SIG-M5 treated with dmso at 0.1 percent for 504 hours (cell line): ENCODE measurements at regions not wholly inside any gene's neighbourhood (a gene's known extent, or its start where the extent isn't known, plus 50 kb on each side); places are given as distances from the start of the nearest gene placed in this dataset.
A peak's percentile ranks its signal among the peaks of the same experiment; 100 is the strongest.

Experiments used
- DNase-seq: peaks from one replicate; lab custom pipeline; 2025; ENCODE audit not compliant: unreplicated experiment; lab: John Stamatoyannopoulos, UW

DNA sequence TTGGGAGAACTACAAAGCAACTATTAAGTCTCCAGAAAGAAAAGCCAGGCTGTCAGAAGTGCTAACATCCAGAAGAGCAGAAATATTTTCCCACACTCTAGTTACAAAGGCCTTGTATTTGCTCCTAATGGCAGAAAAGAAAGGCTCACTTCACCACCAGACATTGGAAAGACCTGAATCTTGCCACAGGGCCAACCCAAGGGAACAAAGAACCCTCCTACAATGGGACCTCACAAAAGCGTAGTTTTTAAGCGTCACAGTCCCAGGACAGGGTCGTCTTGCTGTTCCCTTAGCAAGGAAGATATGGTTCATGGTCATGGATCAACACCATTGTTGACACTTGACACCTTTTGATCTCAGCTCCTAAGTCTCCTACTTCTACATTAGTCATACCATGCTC lies 119.1 kb downstream of the RPS29 start:
- DNase-seq, result no peak

DNA sequence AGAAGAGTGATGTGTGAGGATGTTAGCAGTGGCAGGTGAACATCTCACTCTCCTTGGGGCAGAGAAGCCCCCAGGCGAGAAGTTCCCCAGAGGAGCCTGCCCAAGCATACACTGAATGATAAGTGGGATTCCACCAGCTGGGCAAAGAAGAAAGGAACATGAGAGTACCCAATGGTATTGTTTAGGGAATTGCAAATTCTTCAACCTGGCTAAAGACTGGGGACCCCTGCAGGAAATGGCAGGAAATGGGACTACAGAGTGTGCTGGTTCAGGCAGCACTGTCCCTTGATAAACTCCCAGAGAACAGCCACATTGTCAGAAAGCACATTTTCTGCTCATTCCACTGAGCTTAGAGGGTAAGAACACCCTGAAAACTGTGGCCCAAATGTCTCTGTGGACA lies 121.3 kb downstream of the RPS29 start:
- no peak for DNase-seq

DNA sequence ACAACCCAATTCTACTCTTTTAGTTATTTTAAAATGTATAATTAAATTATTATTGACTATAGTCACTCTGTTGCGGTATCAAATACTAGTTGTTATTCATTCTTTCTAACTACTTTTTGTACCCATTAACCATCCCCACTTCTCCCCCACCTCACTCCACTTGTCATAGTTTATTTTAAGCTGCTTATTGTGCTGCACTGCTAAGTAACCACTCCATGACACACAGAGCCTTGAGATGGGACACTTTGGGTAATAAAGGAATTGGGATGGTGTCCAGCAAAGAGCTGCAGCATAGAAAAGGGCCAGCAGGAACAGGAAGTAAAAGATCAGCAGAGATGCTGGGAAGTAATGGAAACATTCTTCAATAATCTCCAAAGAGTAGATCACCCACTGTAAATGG lies 123.0 kb downstream of the RPS29 start:
- no peak for DNase-seq

DNA sequence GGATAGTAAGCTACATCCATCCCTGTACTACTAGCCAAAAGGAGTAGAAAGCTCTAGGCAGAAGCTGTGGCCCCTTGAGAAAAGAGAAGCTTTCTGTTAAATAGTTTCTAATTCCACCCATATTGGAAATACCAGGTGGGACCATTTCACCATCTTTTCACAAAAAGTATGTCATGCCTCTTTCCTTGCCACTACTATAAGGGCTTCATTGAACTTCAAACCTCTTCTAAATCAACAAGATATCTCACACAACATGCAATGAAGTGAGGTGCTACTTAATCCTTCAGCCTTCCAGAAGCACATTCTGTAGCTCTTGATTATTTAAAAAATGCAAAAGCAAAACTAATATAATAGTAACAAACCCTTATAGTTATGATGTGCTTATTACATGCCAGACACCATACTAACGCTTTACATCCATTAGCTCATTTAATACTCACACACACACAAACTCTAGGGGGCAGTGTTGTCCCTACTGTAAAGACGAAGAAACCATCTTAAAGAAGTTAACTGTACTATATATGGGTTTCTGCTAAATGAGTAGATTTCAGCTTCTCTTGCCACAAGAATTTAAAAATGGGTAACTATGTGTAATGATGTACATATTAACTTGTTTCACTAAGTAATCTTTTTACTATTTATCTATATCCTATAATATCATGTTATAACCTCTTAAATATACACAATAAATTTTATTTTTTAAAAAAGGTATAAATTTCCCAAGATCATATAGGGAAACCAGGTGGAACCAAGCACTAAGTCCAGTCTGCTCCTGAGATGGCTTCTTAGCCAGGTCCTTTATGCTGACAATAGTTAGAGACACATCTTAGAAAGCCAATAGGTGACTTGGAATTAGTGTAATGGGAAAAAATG lies 124.4 kb downstream of the RPS29 start:
- DNase-seq, result peak; percentile 74

DNA sequence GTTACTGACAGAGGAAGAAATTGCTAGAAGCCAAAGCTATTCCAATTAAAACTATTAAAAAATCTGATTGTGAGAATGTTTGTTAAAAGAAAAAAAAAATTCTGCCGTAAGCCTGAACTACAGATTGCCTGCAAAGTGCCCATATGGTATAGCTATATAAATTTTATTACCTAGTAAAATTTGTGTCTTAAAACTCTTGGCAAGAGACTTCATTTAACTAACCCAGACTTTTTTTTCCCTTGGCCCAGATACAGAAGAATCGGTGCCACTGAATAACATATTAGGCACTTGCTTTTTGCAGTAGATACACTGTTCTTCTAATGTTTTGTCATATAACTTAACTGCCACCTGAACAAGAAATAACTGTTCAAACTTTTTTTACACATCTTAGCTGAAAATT lies 125.5 kb downstream of the RPS29 start:
- DNase-seq, result no peak

DNA sequence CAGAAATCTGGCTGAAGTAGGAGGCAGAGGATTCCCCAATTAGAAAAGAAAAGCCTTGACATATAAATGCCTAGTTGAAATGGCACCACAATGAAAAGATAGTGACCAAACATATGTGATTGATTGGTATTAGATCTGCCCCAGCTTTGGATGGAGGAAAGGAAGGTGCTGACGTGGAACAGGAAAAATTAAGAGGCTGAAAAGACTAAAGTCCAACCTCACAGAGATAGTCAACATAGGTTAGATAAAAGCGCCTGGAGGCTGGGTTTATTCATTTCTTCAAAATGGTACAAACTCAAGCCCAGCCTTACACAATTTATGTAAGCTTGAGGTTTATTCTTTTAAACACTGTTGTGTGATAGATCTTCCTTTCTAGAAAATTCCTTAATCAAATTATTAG lies 129.6 kb downstream of the RPS29 start:
- no peak for DNase-seq

DNA sequence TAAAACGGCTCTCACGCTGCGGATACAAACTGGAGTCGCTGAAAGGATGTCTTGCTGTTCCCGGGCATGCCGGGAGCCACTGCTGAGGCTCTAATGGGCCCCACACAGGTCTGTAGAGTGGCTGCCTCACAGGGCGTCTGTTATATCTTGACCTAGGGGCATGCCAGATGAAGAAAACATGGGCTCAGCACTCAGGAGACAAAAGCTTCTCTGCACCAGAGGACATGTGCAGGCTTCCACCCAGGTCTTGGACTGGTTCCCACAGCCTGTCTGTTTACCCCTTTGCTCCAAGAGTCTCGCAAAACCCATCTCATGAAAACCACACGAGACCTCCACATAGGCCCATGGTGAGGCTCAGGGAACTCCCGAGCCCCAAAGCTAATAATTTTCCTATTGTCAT lies 134.2 kb downstream of the RPS29 start:
- no peak for DNase-seq

DNA sequence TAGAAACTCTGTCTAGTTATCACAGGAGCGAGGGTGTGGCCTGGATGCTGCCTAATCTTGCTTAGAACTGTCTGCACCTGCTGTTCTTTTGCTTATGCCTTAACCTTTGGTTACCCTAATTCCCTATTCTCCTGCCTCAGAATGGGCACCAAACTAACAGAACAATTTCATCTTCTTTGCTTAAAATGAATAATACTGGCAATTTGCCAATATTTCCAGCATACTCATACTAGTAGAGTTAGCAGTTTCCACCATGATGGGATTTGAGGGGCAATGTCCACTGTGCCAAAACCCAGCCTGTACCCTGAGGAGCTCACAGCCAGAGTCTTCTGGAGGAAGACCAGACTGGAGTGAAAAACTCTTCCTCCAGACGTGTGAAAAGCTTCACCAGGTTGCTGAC lies 136.4 kb downstream of the RPS29 start:
- DNase-seq, result no peak

DNA sequence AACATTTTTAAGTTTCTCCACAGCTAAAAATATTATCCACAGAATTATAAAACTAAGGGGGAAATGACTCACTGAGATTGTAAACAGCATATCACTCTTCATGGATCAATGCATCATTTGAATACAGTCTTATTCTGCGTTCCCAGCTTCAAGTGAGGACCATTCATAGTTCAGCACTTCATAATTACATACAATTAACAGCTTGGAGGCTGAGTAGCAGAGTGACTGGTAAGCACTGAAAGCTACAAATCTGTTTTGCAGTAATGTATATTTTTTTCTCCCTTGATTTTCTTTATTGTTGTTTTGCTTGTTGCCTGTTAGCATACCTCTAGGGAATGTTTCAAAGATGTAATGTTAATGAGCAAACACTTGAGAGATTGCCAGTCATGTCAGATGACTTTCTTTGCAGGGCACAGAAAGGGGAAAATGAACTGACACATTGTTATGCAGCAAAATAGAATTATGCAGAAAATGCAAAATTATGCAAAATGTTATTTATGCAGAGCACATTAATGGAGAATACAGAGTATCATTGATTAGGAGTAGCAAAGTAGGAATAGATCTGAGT lies 138.6 kb downstream of the RPS29 start:
- no peak for DNase-seq

DNA sequence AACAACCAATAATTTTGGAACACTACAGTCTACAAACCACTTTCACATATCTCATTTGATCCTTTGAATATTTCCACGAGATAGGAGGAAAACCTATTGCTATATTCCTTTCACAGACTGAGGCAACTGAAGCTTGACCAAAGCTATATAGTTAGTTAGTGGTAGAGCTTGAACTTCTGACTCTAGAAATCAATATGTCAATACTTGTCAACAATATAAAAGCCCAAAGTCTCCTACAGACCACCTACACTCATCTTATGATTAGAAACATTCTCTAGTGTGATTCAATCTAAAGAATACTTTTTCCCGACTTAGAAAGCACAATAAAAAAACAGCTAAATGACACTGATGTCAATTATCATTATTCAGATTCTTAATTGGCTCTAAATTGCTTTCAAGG lies 139.4 kb downstream of the RPS29 start:
- no peak for DNase-seq

DNA sequence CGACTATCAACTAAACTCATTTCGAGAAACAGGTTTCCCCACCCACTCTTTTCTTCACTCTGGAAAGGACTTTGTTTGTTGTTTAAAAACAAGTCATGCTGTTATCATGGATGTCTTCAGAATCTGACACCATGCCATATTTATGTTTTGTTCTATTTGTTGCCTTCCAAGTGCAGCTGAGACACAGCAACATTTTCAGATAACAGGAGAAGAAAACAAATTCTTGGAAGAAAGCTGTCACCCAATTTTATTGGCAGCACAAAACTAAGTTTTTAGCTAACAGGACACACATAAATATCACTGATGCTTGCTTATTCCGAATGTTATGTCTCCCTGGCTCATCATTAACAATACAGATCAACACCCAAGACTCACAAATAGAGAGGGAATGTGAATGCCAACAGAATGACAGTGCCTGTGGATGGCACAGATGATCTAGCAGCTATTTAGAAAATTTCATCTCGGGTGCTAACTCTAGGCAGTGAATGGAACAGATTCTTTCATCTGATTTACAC lies 147.9 kb downstream of the RPS29 start:
- no peak for DNase-seq

DNA sequence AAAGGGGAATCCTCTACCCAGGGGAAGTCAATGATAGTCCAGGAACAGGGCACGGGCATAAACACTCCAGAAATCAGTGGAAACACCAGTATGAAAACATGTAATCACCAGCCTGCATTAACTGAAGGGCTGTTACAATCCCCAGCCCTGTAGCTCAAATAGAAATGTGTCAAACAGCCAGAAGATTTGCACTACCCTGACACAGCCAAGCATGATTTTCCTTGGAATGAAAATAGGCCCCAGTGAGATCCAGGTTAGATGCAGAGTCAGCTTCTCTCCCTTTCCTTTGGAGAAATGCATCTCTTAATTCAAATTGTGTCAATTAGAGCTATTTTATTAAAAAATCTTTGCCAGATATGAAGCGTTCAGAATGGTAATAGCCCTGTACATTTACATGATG lies 158.1 kb downstream of the RPS29 start:
- no peak for DNase-seq

DNA sequence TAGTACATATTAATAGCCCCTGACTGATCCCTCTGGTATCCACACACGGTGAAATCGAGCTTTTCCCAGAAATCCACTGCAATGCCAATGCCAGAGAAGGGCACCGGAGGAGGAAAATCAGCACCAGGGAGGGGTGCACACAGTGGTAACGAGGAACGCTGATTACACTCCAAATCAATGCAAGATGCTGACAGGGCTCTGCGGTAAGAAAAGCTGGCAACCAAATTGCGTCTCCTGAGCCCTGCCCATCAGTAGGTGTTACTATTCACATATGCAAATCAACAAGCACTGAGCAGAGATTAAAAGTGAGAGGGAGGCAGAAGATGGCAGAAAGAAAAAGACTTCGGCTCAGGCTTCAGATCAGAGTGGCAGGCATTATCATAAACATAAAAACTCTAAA lies 159.1 kb downstream of the RPS29 start:
- no peak for DNase-seq

DNA sequence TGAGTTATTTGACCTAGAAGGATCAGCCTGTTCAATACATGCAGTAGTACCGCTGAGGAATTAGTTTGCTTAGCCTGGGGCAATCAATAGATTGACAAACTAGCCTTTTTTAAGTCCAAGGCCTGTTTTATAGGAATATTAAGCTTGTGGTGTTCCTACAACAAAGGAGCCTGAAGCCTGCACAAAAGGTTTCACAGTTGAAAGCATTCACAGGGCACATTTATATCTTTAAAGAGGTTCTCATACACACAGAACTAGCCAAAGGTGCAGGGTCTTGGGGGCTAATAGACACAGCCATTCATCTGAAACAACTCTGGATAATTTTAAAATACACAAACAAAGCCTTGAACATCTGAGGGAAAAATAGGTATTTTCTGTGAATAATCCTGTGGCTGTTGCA lies 160.3 kb downstream of the RPS29 start:
- no peak for DNase-seq

DNA sequence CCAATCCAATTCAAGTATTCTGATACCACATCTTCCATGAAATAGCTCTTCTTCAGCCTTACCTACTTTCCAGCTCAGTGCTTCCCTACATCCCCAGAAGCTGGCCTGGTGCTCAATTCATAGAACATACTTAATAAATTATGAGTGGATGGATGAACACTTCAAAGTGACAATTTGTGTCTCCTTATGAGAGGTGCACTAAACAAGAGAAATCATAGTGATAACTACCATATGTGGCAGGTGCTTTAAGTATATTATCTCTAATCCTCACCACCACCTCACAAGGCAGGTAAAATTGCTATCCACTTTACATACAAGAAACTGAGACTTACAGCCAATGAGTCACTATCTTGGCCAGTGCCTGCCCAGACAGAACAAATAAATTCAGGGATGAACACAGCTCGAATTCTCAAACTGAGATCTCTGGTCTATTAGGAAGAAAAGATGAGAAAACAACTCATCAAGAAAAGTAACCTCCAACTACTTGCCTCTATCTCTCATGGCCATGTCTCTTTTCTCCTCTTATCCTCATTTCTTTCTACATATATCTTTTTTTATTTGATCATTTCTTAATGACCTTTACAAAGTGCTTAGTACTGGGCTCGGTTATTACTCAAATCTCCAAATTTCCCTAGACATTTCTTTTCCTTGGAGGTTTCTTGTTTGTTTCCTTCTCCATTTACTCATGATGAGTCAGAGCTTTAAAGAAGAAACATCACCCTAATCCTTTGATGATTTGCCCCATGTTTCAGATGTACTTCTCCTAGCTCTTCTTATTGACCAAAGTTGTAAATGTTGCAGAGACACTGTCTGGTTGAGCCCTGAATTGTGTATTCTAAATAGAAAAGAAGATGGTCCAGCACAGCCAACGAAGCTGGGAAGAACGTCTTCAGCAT lies 161.5 kb downstream of the RPS29 start:
- DNase-seq, result no peak

DNA sequence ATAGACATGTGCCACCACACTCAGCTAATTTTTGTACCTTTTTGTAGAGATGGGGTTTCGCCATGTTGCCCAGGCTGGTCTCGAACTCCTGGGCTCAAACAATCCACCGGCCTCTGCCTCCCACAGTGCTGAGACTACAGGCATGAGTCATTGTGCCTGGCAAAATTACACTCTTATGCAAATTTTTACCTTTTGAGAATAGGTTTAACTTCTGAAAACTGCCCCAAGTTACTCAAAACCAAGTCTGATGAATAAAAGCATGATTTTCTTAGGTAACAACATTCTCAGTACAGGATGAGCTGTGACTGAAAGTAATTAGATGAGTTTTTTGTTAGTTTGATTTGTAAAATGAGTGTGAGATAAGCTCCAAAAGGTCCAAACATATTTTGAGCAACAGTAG lies 166.0 kb downstream of the RPS29 start:
- DNase-seq, result no peak

DNA sequence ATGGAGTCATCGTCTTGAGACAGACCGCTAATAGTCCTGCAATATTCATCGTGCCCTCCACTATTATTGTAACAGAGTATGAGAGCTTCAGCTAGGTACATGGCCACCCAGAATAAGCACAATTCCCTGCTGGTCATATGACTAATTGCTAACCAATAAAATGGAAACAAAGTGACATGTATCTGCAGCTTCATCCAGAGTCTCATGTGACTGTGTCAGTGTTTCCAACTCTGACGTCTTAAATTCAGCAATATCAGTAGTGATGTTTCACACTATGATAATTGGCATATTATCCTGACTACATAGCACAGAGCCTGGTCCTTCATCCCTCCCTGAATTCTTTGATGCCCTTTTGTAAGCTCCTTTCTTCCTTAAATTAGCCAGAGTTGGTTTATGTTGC lies 167.4 kb downstream of the RPS29 start:
- DNase-seq, result no peak

DNA sequence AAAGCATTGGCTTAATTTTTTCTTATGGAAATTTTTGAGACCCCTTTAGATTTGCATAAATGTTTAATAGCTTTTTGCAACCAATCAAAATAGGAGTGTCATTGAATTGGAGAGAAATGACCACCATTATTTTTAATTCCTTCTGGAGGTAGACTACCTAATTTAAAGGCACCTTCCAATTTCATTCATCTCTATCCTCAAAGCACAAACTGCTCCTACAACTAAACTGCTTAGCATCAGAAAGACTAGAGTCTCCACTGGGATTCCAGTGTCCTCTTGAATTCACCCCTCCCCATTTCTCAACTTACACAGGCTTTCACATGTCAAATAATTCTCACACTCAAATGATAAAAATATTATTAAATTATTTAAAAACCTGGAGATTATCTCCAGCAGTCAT lies 168.4 kb downstream of the RPS29 start:
- DNase-seq, result no peak

DNA sequence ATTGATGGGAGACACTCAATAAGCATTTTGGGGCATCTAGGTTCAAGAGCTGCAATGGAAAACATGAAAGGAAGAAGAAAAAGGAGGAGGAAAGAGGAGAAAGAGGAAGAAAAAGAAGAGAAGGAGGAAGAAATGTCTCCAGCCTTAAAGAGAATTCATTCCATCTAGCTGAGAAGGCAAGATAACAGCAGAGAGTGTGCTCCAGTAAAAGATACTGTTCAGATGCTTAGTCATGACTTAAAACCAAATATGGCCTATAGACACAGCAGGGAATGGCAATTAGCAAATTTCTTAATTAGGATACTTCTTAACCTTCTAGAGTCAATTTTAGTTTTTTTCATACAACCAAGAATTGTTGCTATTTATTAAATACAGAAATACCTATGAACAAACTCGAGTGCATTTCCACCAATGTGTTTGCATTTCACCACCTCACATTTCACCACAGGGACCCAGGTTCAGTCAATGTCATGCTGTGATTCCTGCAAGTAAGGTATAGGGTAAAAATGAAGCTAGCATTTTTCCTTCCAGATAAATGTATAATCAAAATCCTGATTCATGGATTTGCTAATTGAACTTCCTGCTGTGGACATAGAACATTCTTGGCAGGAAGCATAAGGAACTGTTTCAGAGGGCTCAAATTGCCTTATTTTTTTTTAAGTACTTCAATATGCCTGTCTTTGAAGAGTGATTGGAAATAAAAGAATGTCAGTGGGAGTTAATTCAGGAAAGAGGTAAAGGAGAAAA lies 177.8 kb downstream of the RPS29 start:
- no peak for DNase-seq

DNA sequence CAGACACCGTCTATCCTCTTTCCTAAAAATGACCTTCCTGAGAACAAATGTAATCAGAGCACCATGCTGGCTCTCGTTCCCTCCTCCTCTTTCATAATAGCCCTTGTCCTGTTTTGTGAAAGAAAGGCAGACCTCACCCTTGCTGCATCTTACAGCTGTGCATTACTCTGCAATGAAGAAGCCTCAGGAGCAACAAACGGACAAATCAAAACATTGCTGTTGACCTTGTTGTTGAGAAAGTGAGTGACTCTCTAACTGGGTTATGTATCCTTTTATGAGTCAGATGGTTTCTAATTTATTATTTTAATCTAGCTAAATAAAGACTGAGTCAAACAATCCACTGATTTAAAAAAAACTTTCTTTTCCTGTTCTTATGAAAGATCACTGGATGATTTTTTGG lies 180.9 kb downstream of the RPS29 start:
- DNase-seq, result no peak

DNA sequence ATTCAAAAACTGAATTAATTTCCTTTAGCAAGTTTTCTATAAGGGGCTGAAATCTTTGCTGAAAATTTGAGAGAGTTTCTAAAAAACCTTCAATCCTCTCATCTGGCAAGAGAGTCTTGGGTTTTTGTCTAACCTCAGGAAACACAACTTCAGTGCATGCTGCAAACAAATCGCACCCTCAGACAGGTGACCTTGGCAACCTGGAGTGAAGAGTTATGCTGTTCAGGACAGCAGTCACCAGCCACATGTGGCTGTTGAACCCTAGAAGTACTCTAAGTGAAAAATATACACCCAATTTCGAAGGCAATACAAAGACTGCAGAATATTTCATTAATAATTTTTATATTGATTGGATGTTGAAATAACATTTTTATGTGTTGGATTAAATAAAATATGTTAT lies 184.8 kb downstream of the RPS29 start:
- DNase-seq, result no peak
